Neural crest cell (in vitro differentiated cells): ENCODE measurements at regions not wholly inside any gene's neighbourhood (a gene's known extent, or its start where the extent isn't known, plus 50 kb on each side); places are given as distances from the start of the nearest gene placed in this dataset.

Source experiments
- DNase-seq: peaks from one replicate; pipeline ENCODE4 v3.0.0; 2021; ENCODE audit warnings: low read depth, mixed read lengths, low spot score
- H3K27ac Mint-ChIP-seq: one replicate; pipeline ENCODE4 v1.8.0; 2021; ENCODE audit warnings: mild to moderate bottlenecking, mixed read lengths; ENCODE audit not compliant: unreplicated experiment
- H3K27me3 Mint-ChIP-seq: 2 replicates; pipeline ENCODE4 v1.8.0; 2021; ENCODE audit warnings: low read depth, mild to moderate bottlenecking, mixed read lengths
- H3K36me3 Mint-ChIP-seq: 2 replicates; pipeline ENCODE4 v1.8.0; 2021; ENCODE audit warnings: low read depth, mild to moderate bottlenecking, mixed read lengths
- H3K4me1 Mint-ChIP-seq: 2 replicates; pipeline ENCODE4 v1.8.0; 2021; ENCODE audit warnings: mixed read lengths
- H3K4me3 Mint-ChIP-seq: one replicate; pipeline ENCODE4 v1.8.0; 2021; ENCODE audit warnings: mild to moderate bottlenecking, mixed read lengths
- H3K9me3 Mint-ChIP-seq: 2 replicates; pipeline ENCODE4 v1.8.0; 2021; ENCODE audit warnings: mixed read lengths
- TF ChIP-seq, protein P1 (sequence below): fragments of 200-600 bp; sonication (generic); conservative IDR thresholded peaks from 2 replicates; pipeline ENCODE4 v1.5.0; 2021; ENCODE audit warnings: antibody characterized with exemption, mild to moderate bottlenecking

DNA sequence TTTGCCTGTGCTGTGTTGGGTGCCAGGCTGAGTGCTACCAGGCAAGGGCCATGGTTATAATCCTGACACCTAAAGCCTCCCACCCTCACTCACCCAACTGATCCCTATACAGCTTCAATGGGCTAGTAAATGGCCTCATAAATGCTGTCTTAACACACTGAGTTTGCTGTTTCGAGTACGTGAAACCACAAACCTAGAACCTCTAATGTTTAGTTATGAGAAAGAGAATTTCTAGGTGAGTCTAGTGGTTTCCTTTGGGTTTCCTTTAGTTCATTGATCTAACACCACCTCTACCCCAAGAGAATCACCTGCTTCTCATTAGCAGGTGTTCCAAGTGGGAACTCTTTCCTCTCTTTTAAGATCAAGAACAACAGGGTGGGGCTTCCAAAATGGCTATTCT lies 172.0 kb downstream of the MC4R start:
- no peak overlapping the region for H3K4me3 Mint-ChIP-seq
- H3K9me3 Mint-ChIP-seq: no peaks in the 10 kb centered on the region
- DNase-seq: no peak
- TF ChIP-seq, protein P1, sequence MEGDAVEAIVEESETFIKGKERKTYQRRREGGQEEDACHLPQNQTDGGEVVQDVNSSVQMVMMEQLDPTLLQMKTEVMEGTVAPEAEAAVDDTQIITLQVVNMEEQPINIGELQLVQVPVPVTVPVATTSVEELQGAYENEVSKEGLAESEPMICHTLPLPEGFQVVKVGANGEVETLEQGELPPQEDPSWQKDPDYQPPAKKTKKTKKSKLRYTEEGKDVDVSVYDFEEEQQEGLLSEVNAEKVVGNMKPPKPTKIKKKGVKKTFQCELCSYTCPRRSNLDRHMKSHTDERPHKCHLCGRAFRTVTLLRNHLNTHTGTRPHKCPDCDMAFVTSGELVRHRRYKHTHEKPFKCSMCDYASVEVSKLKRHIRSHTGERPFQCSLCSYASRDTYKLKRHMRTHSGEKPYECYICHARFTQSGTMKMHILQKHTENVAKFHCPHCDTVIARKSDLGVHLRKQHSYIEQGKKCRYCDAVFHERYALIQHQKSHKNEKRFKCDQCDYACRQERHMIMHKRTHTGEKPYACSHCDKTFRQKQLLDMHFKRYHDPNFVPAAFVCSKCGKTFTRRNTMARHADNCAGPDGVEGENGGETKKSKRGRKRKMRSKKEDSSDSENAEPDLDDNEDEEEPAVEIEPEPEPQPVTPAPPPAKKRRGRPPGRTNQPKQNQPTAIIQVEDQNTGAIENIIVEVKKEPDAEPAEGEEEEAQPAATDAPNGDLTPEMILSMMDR: no peak
- no peaks in the 10 kb centered on the region for H3K36me3 Mint-ChIP-seq
- peaks cover 10% of the 10 kb centered on the region for H3K27me3 Mint-ChIP-seq
- H3K27ac Mint-ChIP-seq: no peak overlapping the region
- no peaks in the 10 kb centered on the region for H3K4me1 Mint-ChIP-seq

DNA sequence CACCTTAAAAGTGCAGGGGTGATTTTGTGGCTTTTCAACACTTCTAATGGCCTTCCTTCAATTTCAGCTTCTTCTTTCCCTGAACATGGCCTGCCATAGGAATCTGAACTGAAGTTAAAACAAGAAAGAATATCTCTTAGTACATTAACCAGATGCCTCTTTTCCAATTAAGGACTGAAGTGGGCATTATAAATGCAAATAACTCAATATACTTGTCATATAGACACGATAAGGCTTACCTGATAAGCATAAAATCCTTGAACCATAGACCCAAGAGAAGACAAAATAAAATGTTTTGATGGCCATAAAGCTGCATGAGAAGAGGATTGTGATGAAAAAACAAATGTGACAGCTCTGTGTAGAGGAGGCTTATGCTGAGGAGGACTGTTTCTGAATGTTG lies 173.1 kb downstream of the MC4R start:
- Mint-ChIP-seq H3K4me1 (no peaks in the 10 kb centered on the region), H3K4me3 (no peak overlapping the region), H3K36me3 (no peaks in the 10 kb centered on the region), H3K9me3 (no peaks in the 10 kb centered on the region), H3K27ac (no peak overlapping the region), H3K27me3 (peaks cover 10% of the 10 kb centered on the region)
- TF ChIP-seq, protein P1: no peak
- DNase-seq: no peak

DNA sequence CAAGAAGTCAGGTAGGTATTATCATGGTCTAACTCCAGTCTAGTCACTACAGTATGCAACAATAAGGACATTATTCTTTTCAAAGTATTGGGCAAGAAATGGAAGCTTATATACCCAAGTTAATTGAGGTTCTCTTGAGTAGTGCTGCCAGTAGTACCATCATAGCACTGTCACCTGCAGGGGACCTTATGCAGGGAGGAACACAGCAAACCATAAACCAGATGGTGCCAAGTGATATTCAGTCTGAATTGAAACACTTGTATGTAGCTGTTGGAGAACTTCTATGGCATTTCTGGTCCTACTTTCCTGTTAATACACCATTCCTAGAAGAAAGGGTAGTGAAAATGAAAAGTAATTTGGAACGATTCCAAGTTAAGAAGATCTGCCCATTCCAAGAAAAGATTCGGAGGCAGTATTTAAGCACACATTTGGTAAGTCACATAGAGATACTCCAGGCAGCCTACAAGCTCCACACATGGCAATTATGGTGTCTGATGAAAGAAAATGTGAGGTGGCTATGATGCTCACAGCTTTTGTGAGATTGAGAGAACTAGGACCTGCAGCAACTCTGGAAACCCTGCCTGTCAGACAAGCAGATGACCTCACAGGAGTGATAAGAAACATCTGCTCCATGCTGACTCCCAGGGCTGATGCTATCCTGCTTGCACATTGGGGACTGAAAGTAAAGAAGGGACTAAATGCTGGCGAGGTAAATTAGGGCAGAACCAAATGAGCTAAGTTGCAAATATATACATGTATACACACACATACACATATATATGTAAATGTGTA lies 174.7 kb downstream of the MC4R start:
- no peaks in the 10 kb centered on the region for H3K4me1 Mint-ChIP-seq
- TF ChIP-seq, protein P1: no peak
- no peaks in the 10 kb centered on the region for H3K9me3 Mint-ChIP-seq
- DNase-seq: no peak
- peaks cover 10% of the 10 kb centered on the region for H3K27me3 Mint-ChIP-seq
- H3K4me3 Mint-ChIP-seq: no peak overlapping the region
- no peak overlapping the region for H3K27ac Mint-ChIP-seq
- H3K36me3 Mint-ChIP-seq: no peaks in the 10 kb centered on the region

DNA sequence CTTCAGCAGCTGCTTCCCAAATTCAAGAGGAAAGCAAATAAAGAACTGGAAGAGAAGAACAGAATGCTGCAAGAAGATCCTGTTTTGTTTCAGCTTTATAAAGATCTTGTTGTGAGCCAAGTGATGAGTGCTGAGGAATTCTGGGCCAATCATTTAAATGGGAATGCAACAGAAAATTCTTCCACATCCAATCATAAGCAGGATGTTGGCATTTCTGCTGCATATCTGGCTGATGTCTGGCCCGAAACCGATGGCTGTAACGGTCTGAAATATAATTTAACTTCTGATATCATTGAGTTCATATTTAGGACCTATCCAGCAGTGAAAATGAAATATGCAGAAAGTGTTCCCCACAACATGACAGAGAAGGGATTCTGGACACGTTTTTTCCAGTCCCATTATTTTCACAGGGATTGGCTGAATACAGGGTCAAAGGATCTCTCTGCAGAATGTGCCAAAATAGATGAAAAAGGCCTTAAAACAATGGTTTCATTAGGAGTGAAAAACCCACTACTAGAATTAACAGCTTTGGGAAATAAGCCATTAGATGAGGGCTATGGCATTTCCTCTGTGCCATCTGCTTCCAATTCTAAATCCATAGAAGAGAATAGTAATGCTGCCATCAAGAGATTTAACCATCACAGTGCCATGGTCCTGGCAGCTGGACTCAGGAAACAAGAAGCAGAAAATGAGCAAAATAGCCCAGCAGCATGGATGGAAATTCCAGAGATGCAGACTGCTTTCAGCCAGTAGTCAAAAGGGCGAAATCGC lies 175.6 kb downstream of the MC4R start:
- Mint-ChIP-seq H3K4me3 (no peak overlapping the region), H3K27me3 (peaks cover 6% of the 10 kb centered on the region), H3K27ac (no peak overlapping the region), H3K36me3 (no peaks in the 10 kb centered on the region), H3K9me3 (no peaks in the 10 kb centered on the region), H3K4me1 (no peaks in the 10 kb centered on the region)
- DNase-seq: no peak
- TF ChIP-seq, protein P1: no peak

DNA sequence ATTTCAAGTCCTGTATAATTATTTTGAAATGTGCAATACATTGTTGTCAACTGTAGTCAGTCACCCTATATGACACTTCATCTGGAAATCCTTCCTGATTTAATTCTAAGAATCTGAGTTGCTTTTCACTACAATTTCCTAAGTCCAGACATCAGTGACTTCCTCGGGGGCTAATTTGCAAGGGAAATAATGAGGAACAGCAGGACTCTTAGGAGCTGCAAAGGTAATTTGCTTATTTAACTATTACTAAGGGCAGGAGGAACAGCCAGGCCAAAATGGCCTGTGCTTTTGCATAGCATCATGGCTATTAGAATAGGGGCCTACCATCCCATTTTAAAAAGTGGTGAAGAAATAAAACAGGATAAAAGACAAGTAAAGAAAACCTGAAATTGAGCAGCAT lies 178.8 kb downstream of the MC4R start:
- no peak overlapping the region for H3K4me3 Mint-ChIP-seq
- no peaks in the 10 kb centered on the region for H3K36me3 Mint-ChIP-seq
- peaks cover 2% of the 10 kb centered on the region for H3K9me3 Mint-ChIP-seq
- no peak for DNase-seq
- H3K27ac Mint-ChIP-seq: no peak overlapping the region
- peaks cover 3% of the 10 kb centered on the region for H3K27me3 Mint-ChIP-seq
- peaks cover 4% of the 10 kb centered on the region for H3K4me1 Mint-ChIP-seq
- TF ChIP-seq, protein P1: no peak
